ENCODE measurements at regions not wholly inside any gene's neighbourhood (a gene's known extent, or its start where the extent isn't known, plus 50 kb on each side); places are given as distances from the start of the nearest gene placed in this dataset.

DNA sequence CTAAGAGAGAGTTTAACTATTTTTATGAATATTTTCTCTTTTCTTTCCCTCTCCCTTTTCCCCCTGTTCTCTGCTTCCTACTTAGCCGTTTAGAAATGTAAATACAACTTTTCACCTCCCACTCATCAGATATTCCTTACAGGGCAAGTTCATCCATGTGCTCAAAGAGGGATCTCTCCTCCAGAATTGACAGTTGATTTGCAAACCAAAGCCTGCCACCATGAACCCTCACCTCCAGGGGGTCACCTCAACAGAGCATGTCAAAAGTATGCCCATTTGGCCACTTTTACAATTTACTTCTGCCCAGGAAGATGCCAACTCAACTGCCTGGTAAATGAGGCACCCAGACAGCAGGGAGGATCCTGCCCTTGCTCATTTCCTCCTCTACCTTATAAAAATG lies 149.2 kb upstream of the GYPC start:
- TF ChIP-seq, protein P1, sequence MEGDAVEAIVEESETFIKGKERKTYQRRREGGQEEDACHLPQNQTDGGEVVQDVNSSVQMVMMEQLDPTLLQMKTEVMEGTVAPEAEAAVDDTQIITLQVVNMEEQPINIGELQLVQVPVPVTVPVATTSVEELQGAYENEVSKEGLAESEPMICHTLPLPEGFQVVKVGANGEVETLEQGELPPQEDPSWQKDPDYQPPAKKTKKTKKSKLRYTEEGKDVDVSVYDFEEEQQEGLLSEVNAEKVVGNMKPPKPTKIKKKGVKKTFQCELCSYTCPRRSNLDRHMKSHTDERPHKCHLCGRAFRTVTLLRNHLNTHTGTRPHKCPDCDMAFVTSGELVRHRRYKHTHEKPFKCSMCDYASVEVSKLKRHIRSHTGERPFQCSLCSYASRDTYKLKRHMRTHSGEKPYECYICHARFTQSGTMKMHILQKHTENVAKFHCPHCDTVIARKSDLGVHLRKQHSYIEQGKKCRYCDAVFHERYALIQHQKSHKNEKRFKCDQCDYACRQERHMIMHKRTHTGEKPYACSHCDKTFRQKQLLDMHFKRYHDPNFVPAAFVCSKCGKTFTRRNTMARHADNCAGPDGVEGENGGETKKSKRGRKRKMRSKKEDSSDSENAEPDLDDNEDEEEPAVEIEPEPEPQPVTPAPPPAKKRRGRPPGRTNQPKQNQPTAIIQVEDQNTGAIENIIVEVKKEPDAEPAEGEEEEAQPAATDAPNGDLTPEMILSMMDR (IDR thresholded peaks at IDR 0.05) = no peak
- TF ChIP-seq ZFX (IDR thresholded peaks at IDR 0.05; ENCODE audit: borderline replicate concordance) = no peak

Data from 22Rv1 (cell line).